Vagina (tissue), 2 donors: ENCODE measurements at regions not wholly inside any gene's neighbourhood (a gene's known extent, or its start where the extent isn't known, plus 50 kb on each side); places are given as distances from the start of the nearest gene placed in this dataset.

Experiments used
- CTCF ChIP-seq, 3 experiments: fragments of 450-650 bp in 2 of 3; fragments of 200-600 bp in 1 of 3; sonication (generic) in 1 of 3; IDR thresholded peaks; one replicate each; pipeline ENCODE4 v1.5.1; 2017 to 2019; ENCODE audit warnings: antibody characterized with exemption in 3 of 3, mild to moderate bottlenecking in 2 of 3, moderate library complexity in 2 of 3
- POLR2A ChIP-seq, 2 donors: fragments of 450-650 bp; IDR thresholded peaks; one replicate each; pipeline ENCODE4 v1.6.1; 2017; ENCODE audit warnings: antibody characterized with exemption in 2 of 2, mild to moderate bottlenecking in 2 of 2, moderate library complexity in 2 of 2
- POLR2AphosphoS5 ChIP-seq, 2 donors: sonication (generic); formaldehyde crosslinking; IDR thresholded peaks; one replicate each; pipeline ENCODE4 v1.9.0; 2017; ENCODE audit warnings: antibody characterized with exemption in 2 of 2, mild to moderate bottlenecking in 2 of 2, low read depth in 1 of 2; ENCODE audit not compliant: insufficient read depth in 1 of 2

DNA sequence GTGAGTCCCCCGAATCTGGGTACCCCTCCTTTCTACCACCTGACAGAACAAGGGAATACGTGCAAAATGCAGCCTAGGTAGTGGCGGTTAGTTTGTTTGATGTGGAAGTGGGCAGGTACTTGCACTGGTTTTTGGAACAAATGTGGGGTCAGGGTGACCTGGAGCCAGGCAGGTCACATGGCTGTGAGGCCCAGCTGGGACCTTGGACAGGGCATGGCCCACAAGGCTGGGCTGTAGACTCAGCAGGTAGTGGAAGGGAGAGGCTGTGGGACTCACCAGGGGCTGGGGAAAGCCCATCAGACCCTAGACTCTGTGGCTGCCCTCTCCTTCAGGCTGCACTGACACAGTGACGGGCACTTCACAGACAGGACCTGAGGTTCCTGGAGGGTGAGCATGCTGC is 159.9 kb upstream of the ADCY1 start:
- TF ChIP-seq CTCF (IDR thresholded peaks at IDR 0.05) (no peak), POLR2A (IDR thresholded peaks at IDR 0.05) (no peak), POLR2AphosphoS5 (IDR thresholded peaks at IDR 0.05; ENCODE audit: insufficient read depth in 1 of 2, low read depth in 1 of 2) (no peak)
